GM19395 (cell line): ENCODE measurements at regions not wholly inside any gene's neighbourhood (a gene's known extent, or its start where the extent isn't known, plus 50 kb on each side); places are given as distances from the start of the nearest gene placed in this dataset.
"Not testable (repeated sequence)": the region's sequence is repeated elsewhere in the genome, so short reads cannot be mapped to it uniquely, and the experiment has no call there.

Source experiments
- ATAC-seq: cut with Tn5 transposase; IDR thresholded peaks from one replicate; pipeline ENCODE4 v1.9.1; 2021; ENCODE audit warnings: mild to moderate bottlenecking, moderate library complexity; ENCODE audit not compliant: unreplicated experiment

- no peak for ATAC-seq
Observed at GRCh38 chr5:89320421-89321277, 437.7 kb upstream of the MEF2C start.

- ATAC-seq = not testable (repeated sequence)
Observed at GRCh38 chr5:89317838-89318237, 434.9 kb upstream of the MEF2C start.

GRCh38 chr5:89315286-89316100 is 432.5 kb upstream of the MEF2C start:
- no peak for ATAC-seq

GRCh38 chr5:89313804-89314588 is 431.0 kb upstream of the MEF2C start:
- peak; percentile 97 for ATAC-seq

- ATAC-seq = no peak
Observed at GRCh38 chr5:89313044-89313443, 430.1 kb upstream of the MEF2C start.

DNA sequence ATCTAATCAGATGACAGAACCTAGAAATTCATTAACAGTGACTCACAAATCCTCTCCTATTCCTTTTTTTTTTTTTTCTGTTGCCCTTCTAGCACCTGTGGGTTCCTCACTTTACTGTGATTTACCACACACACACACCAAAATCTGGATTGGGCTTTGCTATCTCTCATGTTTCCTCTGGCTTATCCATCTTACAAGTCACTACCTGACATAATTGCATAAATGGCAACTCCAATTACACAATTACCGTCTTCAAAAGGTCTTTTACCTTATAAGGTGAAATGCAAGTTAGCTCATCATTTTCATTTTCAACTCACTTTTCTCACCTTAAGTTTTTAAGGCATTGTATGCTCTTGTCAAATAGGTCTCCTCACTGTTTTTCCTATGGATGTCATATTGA is 426.3 kb upstream of the MEF2C start:
- no peak for ATAC-seq

DNA sequence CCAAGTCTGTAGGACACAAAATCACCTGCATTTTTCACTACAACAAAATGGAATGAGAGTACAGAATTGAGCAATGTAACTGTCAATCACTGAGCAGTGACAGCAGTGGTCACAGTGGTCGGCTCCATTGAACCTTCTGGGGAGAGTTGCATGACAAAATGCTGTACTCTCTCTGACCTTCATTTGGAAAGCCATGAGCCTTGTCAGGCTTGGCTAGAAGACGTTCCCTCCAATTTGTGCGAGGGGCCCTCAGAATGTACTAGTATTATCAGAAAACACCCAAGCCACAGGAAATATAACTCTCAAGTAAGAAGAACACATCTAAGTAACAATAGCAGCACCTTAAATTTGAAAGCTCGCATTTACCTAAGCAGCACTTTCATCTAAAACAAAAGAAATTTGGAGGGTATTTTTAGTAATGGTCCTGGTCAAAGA is 425.6 kb upstream of the MEF2C start:
- peak; percentile 92 for ATAC-seq

GRCh38 chr5:89307972-89308371 is 425.0 kb upstream of the MEF2C start:
- ATAC-seq = no peak

DNA sequence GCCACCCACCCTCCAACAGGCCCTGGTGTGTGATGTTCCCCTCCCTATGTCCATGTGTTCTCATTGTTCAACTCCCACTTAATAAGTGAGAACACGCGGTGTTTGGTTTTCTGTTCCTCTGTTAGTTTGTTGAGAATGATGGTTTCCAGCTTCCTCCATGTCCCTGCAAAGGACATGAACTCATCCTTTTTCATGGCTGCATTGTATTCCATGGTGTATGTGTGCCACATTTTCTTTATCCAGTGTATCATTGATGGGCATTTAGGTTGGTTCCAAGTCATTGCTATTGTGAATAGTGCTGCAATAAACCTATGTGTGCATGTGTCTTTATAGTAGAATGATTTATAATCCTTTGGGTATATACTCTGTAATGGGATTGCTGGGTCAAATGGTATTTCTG is 424.2 kb upstream of the MEF2C start:
- not testable (repeated sequence) for ATAC-seq

DNA sequence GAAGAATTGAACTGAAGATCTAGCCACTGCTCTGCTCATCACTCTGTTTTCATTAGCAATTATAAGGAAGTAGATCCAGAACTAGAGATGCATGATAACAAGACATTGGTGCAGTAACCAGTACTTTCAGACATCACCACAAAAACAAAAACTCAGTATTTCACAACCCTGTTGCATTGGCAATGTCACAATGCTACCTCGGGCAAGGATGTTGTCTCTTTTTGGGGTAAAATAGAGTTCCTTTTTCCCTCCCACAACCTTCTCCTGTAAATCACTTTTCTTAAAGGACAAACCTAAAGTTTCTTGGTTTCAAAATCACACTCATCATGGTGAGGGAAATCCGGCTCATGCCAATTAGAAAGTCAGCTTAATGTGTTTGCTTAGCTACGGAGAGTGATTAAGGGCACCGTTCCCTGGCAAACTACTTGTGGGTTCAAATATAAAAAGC is 420.1 kb upstream of the MEF2C start:
- ATAC-seq = peak; percentile 67

GRCh38 chr5:89302102-89302891 is 419.3 kb upstream of the MEF2C start:
- ATAC-seq = peak; percentile 12

DNA sequence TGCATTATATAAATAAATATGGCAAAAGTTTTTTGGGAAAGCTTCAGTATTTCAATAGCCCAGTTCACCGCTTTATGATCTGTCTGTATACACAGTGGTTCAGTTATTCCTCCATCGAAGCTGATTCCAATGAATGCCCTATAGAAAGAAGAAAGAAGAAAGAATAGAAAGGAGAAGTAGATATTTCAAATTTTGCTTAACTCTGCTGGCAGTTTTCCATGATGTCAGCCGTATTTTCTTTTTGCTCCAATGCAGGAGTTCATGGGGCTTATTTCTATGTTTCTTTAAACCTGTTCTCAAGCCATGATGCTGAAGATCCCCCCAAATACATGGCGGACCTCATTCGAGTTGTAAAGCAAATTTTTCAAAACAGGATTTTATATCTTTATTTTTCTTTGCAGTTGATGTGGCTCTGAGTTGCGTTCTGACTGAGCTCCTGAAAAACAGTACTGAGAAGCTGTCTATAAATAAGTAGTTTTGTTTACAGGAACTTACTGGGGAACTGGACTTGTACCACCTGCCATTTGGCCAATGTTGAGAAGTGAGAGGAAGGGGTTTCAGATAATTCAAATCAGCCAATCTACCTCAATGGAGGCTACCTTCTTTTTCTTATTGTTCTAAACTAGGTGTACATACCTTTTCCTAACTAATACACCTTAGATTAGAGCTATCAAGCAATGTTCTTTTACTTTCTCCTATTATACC is 418.5 kb upstream of the MEF2C start:
- peak; percentile 83 for ATAC-seq

GRCh38 chr5:89300426-89300970 is 417.5 kb upstream of the MEF2C start:
- ATAC-seq = no peak

DNA sequence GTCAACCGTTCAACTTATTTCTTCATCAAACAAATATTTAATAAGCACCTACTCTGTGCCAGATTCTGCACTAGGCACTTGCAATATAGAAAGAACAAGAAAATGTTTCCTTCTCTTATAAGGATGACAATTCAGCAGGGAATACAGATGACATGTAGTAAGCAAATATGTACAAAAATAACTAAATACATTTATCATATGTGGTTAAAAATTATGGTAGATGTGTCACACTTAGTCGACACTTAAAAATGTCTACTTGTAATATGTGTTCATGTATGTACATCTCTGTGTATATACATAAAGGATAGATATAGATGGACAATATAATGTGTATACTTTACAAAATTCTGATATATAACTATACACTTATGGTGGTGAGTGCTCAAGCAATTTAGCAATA is 417.0 kb upstream of the MEF2C start:
- ATAC-seq = no peak

DNA sequence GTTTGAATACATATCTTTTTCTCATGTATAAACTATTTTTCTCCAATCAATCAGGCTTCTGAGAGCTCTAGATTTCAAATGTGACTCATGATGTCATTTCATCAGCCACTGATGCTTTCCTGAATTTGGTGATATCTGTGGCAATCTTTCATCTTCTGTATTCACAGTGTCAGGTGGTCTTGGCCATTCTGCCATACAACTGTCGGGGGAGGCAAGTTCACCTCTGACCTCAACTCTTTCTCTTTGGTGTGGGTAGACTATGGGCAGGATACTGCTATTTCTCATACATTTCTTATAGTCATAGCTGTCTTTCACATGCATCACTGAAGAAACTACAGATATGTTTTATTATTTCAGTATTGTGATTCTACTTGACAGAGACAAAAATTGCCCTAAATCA is 414.1 kb upstream of the MEF2C start:
- no peak for ATAC-seq

- ATAC-seq = no peak
Observed at GRCh38 chr5:89293810-89294209, 410.8 kb upstream of the MEF2C start.

- ATAC-seq = no peak
Observed at GRCh38 chr5:89292487-89292886, 409.5 kb upstream of the MEF2C start.

DNA sequence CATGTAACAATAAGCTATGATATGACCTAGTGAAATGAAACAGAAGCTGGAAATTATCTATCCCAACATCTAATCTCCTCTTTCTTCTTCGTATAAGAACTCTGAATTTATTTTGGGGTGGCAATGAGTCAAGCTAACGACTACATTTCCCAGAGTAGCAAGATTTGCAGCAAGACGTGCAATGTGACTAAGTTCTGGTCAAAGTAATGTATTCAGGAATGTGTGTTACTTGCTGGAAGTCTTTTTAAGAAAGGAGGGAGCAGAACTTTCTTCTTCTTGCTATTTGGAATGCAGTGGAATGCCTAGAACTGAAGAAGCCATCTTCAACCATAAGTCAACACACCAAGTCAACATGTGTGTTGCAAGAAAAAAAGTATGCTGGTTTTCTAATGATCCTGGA is 406.6 kb upstream of the MEF2C start:
- no peak for ATAC-seq

GRCh38 chr5:89287964-89288363 is 405.0 kb upstream of the MEF2C start:
- no peak for ATAC-seq
